VCaP (cell line): ENCODE measurements at regions not wholly inside any gene's neighbourhood (a gene's known extent, or its start where the extent isn't known, plus 50 kb on each side); places are given as distances from the start of the nearest gene placed in this dataset.

ENCODE experiments used
- H3K27ac ChIP-seq: fragments of 450-650 bp; 2 replicates; pipeline ENCODE4 v1.5.1; 2017
- TF ChIP-seq, protein P1 (sequence below): fragments of 450-650 bp; conservative IDR thresholded peaks from 2 replicates; pipeline ENCODE4 v1.5.1; 2017; ENCODE audit warnings: mild to moderate bottlenecking, moderate library complexity

DNA sequence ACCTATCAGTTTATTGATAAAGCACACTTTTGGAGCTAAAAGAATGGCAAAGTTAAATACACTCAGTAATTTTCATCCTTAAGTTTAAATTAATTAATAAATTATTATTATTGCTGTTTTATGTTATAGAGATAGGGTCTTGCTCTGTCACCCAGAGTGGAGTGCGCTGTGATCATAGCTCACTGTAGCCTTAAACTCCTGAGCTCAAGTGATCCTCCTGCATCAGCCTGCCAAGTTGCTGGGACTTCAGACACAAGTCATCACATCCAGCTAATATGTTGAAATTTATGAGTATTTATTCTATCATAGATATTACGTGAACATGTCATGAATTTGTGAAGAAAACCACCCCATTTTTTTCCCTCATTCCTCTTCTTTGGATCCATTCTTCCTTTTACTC lies 64.2 kb downstream of the GJA1 start:
- no peak overlapping the region for H3K27ac ChIP-seq
- TF ChIP-seq, protein P1, sequence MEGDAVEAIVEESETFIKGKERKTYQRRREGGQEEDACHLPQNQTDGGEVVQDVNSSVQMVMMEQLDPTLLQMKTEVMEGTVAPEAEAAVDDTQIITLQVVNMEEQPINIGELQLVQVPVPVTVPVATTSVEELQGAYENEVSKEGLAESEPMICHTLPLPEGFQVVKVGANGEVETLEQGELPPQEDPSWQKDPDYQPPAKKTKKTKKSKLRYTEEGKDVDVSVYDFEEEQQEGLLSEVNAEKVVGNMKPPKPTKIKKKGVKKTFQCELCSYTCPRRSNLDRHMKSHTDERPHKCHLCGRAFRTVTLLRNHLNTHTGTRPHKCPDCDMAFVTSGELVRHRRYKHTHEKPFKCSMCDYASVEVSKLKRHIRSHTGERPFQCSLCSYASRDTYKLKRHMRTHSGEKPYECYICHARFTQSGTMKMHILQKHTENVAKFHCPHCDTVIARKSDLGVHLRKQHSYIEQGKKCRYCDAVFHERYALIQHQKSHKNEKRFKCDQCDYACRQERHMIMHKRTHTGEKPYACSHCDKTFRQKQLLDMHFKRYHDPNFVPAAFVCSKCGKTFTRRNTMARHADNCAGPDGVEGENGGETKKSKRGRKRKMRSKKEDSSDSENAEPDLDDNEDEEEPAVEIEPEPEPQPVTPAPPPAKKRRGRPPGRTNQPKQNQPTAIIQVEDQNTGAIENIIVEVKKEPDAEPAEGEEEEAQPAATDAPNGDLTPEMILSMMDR = no peak

DNA sequence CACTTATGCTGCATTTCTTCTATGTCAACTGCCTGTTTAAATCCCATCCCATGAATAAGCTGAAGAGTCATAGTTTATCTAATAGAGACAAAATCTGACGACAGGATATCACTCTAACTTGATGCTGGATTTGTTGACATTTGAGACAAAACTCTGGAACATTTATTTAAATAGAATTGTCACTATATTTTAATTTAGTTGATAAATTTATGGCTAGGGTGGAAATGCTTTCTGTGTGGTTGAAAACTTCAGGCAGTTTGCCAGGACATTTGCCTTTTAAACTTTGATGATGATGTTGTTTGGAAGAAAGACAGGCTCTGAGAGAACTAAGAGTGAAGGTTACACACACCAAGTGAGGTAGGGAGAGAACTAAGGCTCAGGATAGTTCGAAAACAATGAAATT lies 68.1 kb downstream of the GJA1 start:
- TF ChIP-seq, protein P1 = no peak
- no peak overlapping the region for H3K27ac ChIP-seq

DNA sequence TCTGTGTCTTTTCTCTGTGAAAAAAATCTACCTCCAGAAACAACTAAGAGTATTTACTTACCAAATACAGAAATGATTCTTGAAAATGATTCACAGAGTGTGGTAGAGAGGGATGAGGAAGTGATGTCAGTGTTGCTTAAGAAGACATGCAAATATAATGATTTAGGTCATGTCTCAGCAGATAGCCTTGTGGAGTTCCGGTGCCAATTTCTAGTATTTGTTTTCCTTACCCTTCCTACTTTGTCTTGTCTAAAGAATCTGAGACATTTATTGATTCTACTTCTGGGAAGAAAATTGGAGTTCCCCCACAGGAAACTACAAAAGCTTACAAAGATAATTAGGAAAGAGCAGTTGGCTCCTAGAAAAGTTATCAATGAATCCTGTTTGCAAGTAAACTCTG lies 68.8 kb downstream of the GJA1 start:
- H3K27ac ChIP-seq = no peak overlapping the region
- TF ChIP-seq, protein P1 = no peak

DNA sequence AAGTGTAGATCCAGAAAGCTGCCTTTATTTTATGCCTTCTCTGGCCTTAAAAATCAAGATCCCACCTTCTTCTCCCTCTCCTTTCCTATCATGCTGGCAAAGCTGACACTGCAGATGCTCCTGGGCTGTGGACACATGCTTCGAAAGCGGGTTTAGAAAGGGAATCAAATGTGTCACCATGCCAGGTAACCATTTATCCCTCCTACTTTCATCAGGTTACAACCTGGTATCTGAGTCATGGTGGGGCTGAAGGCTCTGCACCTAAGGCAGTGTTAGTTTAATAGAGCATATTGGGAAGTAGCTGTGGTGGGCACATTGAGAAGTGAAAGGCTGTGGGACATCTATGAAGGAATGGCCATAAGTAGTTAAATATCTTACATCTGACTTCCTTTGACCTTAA lies 69.8 kb downstream of the GJA1 start:
- TF ChIP-seq, protein P1 = no peak
- no peak overlapping the region for H3K27ac ChIP-seq

DNA sequence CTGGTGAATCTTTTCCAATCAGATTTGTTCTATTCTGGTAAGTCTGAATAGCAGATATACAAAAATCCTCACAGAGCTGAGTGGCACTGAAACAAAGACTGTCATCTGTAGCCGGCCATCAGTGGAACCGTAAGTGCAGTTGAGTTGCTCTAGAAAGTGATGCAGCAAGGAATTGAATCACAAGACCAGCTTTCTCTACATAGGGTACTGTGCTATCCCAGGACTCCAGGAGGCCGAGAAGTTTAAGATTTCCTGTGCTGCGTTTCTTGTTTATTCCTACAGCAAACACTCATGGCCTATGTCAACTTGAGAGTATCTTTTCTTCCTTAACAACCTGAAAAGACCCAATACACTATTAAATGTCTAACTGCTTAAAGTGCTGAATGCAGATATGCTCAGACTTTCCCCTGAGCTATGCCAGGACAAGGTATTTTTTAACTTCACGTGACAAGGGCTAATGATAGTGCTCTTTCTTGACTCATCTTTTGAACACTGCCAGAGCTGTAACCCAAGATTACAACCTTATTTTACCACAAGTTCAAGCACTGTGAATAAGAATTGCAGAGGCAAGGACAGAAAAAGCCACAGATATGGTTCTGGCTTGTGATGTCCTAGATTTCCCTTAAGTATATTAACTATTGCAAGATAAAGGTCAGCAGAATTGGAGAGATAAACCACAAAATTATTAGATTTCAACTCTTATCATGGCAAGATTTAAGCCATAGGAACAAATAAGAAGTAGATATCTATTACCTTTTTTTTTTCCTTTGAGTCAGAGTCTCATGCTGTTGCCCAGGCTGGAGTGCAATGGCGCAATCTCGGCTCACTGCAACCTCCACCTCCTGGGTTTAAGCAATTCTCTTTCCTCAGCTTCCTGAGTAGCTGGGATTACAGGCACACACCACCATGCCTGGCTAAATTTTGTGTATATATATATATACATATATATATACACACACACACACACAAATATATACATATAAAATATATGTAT lies 71.6 kb downstream of the GJA1 start:
- H3K27ac ChIP-seq = no peak overlapping the region
- TF ChIP-seq, protein P1 = no peak

DNA sequence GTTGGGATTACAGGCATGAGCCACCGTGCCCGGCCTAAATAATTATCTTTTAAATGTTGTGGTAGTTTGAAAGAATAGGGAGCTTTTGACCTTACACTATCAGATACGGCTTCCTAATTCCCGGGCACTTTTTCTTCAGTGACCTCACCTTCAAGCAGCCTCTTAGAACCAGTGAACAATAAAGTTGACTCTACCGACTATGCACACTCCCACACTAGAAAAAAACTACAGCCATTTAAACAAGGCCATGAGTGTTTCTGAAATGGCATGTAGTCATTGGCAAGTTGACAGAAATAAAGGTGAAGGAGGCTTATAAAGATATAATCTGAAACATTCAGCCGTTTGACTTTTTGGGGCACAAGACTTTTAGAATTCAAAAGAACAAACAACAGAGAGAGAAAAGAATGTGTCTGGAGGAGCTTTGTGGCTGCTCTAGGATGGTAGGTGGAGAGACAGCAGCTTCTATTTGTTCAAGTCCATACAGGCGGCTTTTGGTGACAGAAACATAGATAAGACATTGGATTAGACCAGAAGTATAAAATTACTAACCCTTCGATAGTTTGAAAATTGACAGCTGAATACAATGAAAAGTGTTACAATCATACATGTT lies 75.2 kb downstream of the GJA1 start:
- TF ChIP-seq, protein P1 = no peak
- H3K27ac ChIP-seq = no peak overlapping the region

DNA sequence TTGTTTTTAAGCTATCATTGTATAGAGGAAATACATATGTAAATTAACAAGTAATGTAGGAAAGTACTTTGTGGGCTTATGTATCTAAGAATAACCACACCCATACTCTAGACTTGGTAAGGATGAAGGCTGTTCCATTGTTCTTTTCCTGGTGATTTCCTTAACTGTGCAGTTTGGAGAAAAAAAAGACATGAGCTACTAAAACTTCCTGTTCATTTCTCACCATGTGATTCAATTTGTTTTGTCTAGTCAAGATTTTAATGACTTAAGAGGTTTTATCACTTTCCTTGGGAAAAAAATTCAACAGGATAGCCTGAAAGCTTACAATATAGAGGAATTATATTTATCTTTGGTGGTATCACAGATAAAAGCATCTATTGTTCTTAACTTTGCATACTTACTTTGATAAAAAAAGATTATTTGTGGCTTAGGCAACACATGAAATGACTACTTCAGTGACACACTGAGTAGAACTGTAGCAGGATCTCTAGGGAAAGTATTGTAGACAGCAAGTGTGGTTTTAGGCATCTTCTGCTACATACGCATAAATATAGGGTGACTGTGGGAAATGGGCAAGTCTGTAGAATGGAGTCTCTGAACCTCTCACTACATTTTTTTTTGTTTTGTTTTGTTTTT lies 80.3 kb downstream of the GJA1 start:
- no peak overlapping the region for H3K27ac ChIP-seq
- TF ChIP-seq, protein P1 = no peak
